GM12872 (cell line): ENCODE measurements at regions not wholly inside any gene's neighbourhood (a gene's known extent, or its start where the extent isn't known, plus 50 kb on each side); places are given as distances from the start of the nearest gene placed in this dataset.

Experiments
- CTCF ChIP-seq: IDR thresholded peaks from 3 replicates; pipeline ENCODE4 v1.5.1; 2011; ENCODE audit warnings: low read depth, mild to moderate bottlenecking, low read length, moderate library complexity; ENCODE audit not compliant: insufficient read depth

GRCh38 chr13:50693727-50694126 is 149.8 kb downstream of the DLEU7 start:
- TF ChIP-seq CTCF: no peak

GRCh38 chr13:50697746-50698539 is 145.5 kb downstream of the DLEU7 start:
- no peak for TF ChIP-seq CTCF

- no peak for TF ChIP-seq CTCF
Observed at GRCh38 chr13:50699874-50700663, 143.4 kb downstream of the DLEU7 start.

GRCh38 chr13:50700664-50701305 is 142.7 kb downstream of the DLEU7 start:
- no peak for TF ChIP-seq CTCF

- no peak for TF ChIP-seq CTCF
Observed at GRCh38 chr13:50701469-50701868, 142.0 kb downstream of the DLEU7 start.

GRCh38 chr13:50706505-50706904 is 137.0 kb downstream of the DLEU7 start:
- TF ChIP-seq CTCF: no peak

GRCh38 chr13:50707628-50708027 is 135.9 kb downstream of the DLEU7 start:
- no peak for TF ChIP-seq CTCF
